Pancreas (tissue), 10 donors: ENCODE measurements at regions not wholly inside any gene's neighbourhood (a gene's known extent, or its start where the extent isn't known, plus 50 kb on each side); places are given as distances from the start of the nearest gene placed in this dataset.

Experiments used
- ATAC-seq, 4 donors: fragments of 200-7000 bp; cut with Tn5 transposase; one replicate each; pipeline versions ENCODE4 v1.8.0 to v1.9.1; 2020; ENCODE audit warnings: mild to moderate bottlenecking in 4 of 4, moderate library complexity in 4 of 4
- DNase-seq, 6 donors: peaks; one replicate each; pipeline ENCODE4 v3.0.0-alpha.2; 2020
- FAIRE-seq: peaks from 2 replicates; lab custom pipeline; 2012; peaks lifted over from hg19 to GRCh38; lab: Jason Lieb, UNC
- H3K27ac ChIP-seq, 4 donors: fragments of 200-600 bp; sonication (generic); 1 replicate in 3 of 4; 2 replicates in 1 of 4; pipeline versions ENCODE4 v1.5.0 to v1.8.0; 2020
- H3K27me3 ChIP-seq, 4 donors: fragments of 200-600 bp; one replicate each; pipeline ENCODE4 v1.8.0; 2021
- H3K36me3 ChIP-seq, 3 donors: fragments of 200-600 bp; sonication (generic) in 1 of 3; one replicate each; pipeline versions ENCODE4 v1.5.0 to v1.8.0; 2020 to 2021
- H3K4me1 ChIP-seq, 3 donors: fragments of 200-600 bp; one replicate each; pipeline ENCODE4 v1.8.0; 2021
- H3K4me3 ChIP-seq, 4 donors: fragments of 200-600 bp; sonication (generic) in 2 of 4; one replicate each; pipeline versions ENCODE4 v1.5.0 to v1.8.0; 2020 to 2021
- H3K9me3 ChIP-seq, 4 donors: fragments of 200-600 bp; one replicate each; pipeline ENCODE4 v1.8.0; 2021
- CTCF ChIP-seq, 4 donors: fragments of 200-600 bp; sonication (generic) in 3 of 4; IDR thresholded peaks; one replicate each; pipeline versions ENCODE4 v1.5.0 to v1.8.0; 2021; ENCODE audit warnings: antibody characterized with exemption in 4 of 4
- WGBS, 2 donors: extraction: QIAGEN DNeasy Blood & Tissue Kit; methylation state at CpG; one replicate each; pipeline ENCODE4 v1.1.7; 2013; 5-methylcytosine and 5-hydroxymethylcytosine counted together
- intact Hi-C, 3 donors: fragments of 100-400 bp; cut with DNase I; formaldehyde crosslinking; loops; one replicate each; pipeline versions ENCODE4 v1.11.1 to v1.14.2; 2022
- donor health status: healthy with polysubstance abuse.
- donor health status: DM: no; HTN: no; CAD: no; lungs with moderate emphysema.
- donor health status: DM: no; HTN: no; CAD: no.
- donor health status: control.
- donor health status: control.
- donor health status: Bipolar disorder and iron deficiency.
- donor health status: DM: yes; HTN: yes; CAD: no.
- donor health status: DM: no; HTN: no; CAD: no.
- donor health status: DM: no; HTN: no; CAD: no.
- donor health status: DM: yes; HTN: yes; CAD: no.

DNA sequence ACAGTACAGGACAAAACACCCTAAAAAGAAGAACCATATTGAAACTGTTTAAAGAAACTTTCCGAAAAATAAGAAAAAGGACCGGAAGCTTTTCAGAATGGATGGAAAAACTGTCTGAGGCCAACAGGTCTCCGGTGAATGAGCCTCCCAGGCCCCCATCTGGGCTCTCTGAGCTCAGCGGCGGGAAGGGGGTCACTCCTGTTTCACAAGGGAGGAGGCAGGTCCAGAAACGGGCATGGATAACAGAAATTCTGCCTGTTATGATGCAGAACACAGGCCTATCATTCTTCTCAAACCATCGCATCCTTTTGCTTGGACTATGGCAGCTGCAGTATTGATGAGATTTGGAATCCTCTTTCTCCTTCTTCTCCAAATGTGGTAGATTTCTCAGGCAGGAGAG, 58.9 kb upstream of the SHH start:
- no peaks in the 10 kb centered on the region for H3K4me1 ChIP-seq
- FAIRE-seq (no peak), DNase-seq (no peak), ATAC-seq (no peak)
- H3K9me3 ChIP-seq = no peaks in the 10 kb centered on the region
- no peak for TF ChIP-seq CTCF (IDR thresholded peaks at IDR 0.05)
- intact Hi-C loops = no loop called here
- H3K4me3 ChIP-seq = no peak overlapping the region
- H3K36me3 ChIP-seq = no peaks in the 10 kb centered on the region
- no peaks in the 10 kb centered on the region for H3K27me3 ChIP-seq
- 91 to 96% methylated on average over 7 of the region's 7 CpGs for WGBS, 2 donors
- no peak overlapping the region for H3K27ac ChIP-seq

DNA sequence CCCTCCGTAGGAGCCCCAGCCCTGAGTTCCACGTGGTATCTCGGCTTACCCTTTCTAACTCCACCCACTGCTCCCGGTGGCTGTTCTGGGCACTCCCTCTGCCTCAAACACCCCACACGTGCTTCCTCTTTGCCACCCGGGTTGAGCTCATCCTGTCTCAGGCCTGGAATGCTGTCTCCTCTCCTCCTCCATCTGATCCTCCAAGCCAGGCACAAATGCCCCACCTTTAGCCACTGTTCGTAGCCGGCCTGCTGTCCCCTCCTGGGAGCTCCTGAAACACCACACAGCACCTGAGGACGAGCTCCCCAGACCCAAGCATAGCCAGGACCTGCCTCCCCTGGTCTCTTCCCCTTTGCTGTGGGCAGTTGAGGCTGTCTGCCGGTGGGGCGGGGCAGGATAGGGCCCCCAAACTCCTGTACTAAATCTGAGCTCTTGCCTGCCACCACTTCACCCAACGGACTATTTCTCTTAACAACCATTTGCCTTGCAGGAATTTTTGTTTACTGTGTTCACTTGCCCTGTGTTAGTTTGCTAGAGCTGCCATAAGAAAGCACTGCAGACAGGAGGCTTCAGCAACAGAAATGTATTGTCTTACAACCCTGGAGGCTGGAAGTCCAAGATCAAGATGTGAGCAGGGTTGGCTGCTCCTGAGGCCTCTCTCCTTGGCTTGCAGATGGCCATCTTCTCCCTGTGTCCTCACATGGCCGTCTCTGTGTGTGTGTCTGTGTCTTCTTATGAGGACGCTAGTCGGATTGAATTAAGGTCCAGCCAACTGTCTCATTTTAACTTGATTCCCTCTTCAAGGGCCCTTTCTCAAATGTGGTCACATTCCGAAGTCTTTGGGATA, 58.3 kb upstream of the SHH start:
- Histone ChIP-seq H3K27me3 (no peaks in the 10 kb centered on the region), H3K9me3 (no peaks in the 10 kb centered on the region), H3K4me1 (no peaks in the 10 kb centered on the region), H3K27ac (no peak overlapping the region), H3K36me3 (no peaks in the 10 kb centered on the region), H3K4me3 (no peak overlapping the region)
- intact Hi-C loops = no loop called here
- ATAC-seq (no peak), FAIRE-seq (no peak), DNase-seq (peak in 1 of 6 donors; percentile 2)
- 73 to 82% methylated on average over 16 of the region's 16 CpGs for WGBS, 2 donors
- TF ChIP-seq CTCF (IDR thresholded peaks at IDR 0.05) = no peak

GRCh38 chr7:155869784-155870076, 57.5 kb upstream of the SHH start:
- FAIRE-seq = no peak
- Histone ChIP-seq H3K9me3 (no peaks in the 10 kb centered on the region), H3K27me3 (no peaks in the 10 kb centered on the region), H3K4me3 (no peak overlapping the region), H3K4me1 (no peaks in the 10 kb centered on the region), H3K36me3 (no peaks in the 10 kb centered on the region), H3K27ac (no peak overlapping the region)
- DNase-seq = peak in 1 of 6 donors; percentile 1
- no peak for ATAC-seq
- 87 to 92% methylated on average over 13 of the region's 13 CpGs for WGBS, 2 donors
- no peak for TF ChIP-seq CTCF (IDR thresholded peaks at IDR 0.05)
- intact Hi-C loops = no loop called here

DNA sequence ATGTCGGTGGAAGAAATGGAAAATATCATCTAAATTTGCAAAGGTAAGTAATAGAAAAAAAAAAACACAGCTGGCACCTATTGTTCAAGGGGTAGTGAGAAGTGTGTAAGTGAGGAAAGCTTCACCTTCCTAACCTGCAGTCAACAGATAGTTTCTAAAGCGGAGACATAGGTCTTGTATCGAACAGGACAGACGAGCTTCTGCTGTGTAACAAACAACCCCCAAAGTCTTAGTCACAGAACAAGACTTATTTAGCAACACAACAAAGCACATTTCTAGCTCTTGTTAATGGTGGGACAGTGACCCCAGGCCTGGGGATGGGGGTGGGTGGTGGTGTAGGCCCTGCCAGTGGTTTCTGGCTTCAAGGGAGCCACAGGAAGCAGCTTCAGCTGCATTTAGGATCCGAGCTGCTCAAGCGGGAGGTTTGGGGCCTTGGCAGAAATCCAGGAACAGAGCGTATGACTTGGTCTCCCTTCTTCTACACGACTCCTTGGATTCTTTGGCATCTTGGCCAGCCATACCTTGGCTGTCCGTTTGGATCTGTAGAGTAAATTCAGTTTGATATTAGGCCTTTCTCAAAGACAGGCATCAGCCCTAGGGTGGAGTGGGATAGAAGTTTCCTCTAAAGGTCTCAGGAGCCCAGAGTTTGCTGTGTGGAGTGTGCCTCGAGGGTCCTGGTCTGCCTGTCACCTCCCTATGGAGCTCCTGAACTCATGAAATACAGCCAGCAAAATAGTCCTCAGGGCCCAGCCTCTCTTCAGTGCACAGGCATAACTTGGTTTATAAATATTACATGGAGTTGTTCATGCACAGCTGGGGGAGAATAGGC, 56.9 kb upstream of the SHH start:
- no peak overlapping the region for H3K27ac ChIP-seq
- FAIRE-seq (no peak), DNase-seq (peak in 1 of 6 donors; percentile 1), ATAC-seq (no peak)
- no peaks in the 10 kb centered on the region for H3K4me1 ChIP-seq
- TF ChIP-seq CTCF (IDR thresholded peaks at IDR 0.05) = no peak
- 86 to 89% methylated on average over 10 of the region's 10 CpGs for WGBS, 2 donors
- no peaks in the 10 kb centered on the region for H3K27me3 ChIP-seq
- H3K36me3 ChIP-seq = no peaks in the 10 kb centered on the region
- no peak overlapping the region for H3K4me3 ChIP-seq
- no peaks in the 10 kb centered on the region for H3K9me3 ChIP-seq
- intact Hi-C loops = no loop called here
